Gastroesophageal sphincter (tissue), 4 donors: ENCODE measurements at regions not wholly inside any gene's neighbourhood (a gene's known extent, or its start where the extent isn't known, plus 50 kb on each side); places are given as distances from the start of the nearest gene placed in this dataset.

Source experiments
- ATAC-seq: fragments of 150-250 bp; one replicate; pipeline ENCODE4 v1.9.1; 2016; ENCODE audit warnings: mild to moderate bottlenecking, moderate library complexity
- H3K27ac ChIP-seq, 4 donors: fragments of 200-600 bp; sonication (generic) in 3 of 4; 1 replicate in 3 of 4; 2 replicates in 1 of 4; pipeline ENCODE4 v1.5.1; 2016 to 2019
- H3K27me3 ChIP-seq: fragments of 200-600 bp; sonication (generic); one replicate; pipeline ENCODE4 v1.5.1; 2019
- H3K36me3 ChIP-seq, 2 donors: fragments of 200-600 bp; sonication (generic); one replicate each; pipeline ENCODE4 v1.5.1; 2019; ENCODE audit warnings: control low read depth in 1 of 2
- H3K4me1 ChIP-seq, 3 donors: fragments of 200-600 bp; sonication (generic); 1 replicate in 2 of 3; 2 replicates in 1 of 3; pipeline ENCODE4 v1.5.1; 2016 to 2019; ENCODE audit warnings: control low read depth in 2 of 3
- H3K4me3 ChIP-seq, 2 donors: fragments of 200-600 bp; sonication (generic); one replicate each; pipeline ENCODE4 v1.5.1; 2019; ENCODE audit warnings: mild to moderate bottlenecking in 1 of 2, moderate library complexity in 1 of 2
- H3K9me3 ChIP-seq, 3 donors: fragments of 200-600 bp; sonication (generic); one replicate each; pipeline ENCODE4 v1.5.1; 2017 to 2019; ENCODE audit warnings: control low read depth in 2 of 3
- EP300 ChIP-seq: sonication (generic); formaldehyde crosslinking; IDR thresholded peaks from one replicate; pipeline ENCODE4 v1.6.1; 2017; ENCODE audit warnings: antibody characterized with exemption, mild to moderate bottlenecking
- POLR2A ChIP-seq, 2 donors: fragments of 450-650 bp; IDR thresholded peaks; one replicate each; pipeline ENCODE4 v1.6.1; 2017; ENCODE audit warnings: antibody characterized with exemption in 2 of 2, mild to moderate bottlenecking in 2 of 2, moderate library complexity in 1 of 2
- POLR2AphosphoS5 ChIP-seq: sonication (generic); formaldehyde crosslinking; IDR thresholded peaks from one replicate; pipeline ENCODE4 v1.6.1; 2017; ENCODE audit warnings: antibody characterized with exemption
- WGBS, 2 donors: methylation state at CpG; one replicate each; pipeline ENCODE4 v1.1.5; 2018; ENCODE audit warnings: low coverage in 1 of 2; 5-methylcytosine and 5-hydroxymethylcytosine counted together
- TF ChIP-seq, protein P1 (sequence below), 4 experiments: fragments of 200-600 bp in 2 of 4; fragments of 450-650 bp in 2 of 4; sonication (generic) in 1 of 4; IDR thresholded peaks; one replicate each; pipeline ENCODE4 v1.5.1; 2017 to 2019; ENCODE audit warnings: antibody characterized with exemption in 4 of 4, mild to moderate bottlenecking in 2 of 4, moderate library complexity in 2 of 4

DNA sequence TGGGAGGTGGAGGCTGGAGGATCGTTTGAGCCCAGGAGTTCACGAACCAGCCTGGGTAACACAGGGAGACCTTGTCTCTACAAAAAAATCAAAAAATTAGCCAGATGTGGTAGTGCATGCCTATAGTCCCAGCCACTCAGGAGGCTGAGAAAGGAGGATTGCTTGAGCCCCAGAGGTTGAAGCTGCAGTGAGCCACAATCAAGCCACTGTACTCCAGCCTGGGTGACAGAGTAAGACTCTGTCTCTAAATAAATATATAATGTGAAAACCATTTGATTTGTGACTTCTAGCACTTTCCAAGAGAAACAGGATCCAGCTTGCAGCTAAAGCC, 459.1 kb downstream of the SOX9 start:
- TF ChIP-seq POLR2AphosphoS5 (no peak), EP300 (no peak), POLR2A (IDR thresholded peaks at IDR 0.05) (no peak)
- TF ChIP-seq, protein P1, sequence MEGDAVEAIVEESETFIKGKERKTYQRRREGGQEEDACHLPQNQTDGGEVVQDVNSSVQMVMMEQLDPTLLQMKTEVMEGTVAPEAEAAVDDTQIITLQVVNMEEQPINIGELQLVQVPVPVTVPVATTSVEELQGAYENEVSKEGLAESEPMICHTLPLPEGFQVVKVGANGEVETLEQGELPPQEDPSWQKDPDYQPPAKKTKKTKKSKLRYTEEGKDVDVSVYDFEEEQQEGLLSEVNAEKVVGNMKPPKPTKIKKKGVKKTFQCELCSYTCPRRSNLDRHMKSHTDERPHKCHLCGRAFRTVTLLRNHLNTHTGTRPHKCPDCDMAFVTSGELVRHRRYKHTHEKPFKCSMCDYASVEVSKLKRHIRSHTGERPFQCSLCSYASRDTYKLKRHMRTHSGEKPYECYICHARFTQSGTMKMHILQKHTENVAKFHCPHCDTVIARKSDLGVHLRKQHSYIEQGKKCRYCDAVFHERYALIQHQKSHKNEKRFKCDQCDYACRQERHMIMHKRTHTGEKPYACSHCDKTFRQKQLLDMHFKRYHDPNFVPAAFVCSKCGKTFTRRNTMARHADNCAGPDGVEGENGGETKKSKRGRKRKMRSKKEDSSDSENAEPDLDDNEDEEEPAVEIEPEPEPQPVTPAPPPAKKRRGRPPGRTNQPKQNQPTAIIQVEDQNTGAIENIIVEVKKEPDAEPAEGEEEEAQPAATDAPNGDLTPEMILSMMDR (IDR thresholded peaks at IDR 0.05), result no peak
- Histone ChIP-seq H3K9me3 (no peaks in the 10 kb centered on the region), H3K4me3 (no peak overlapping the region), H3K27ac (no peak overlapping the region), H3K27me3 (peaks cover 26% of the 10 kb centered on the region), H3K4me1 (no peaks in the 10 kb centered on the region), H3K36me3 (no peaks in the 10 kb centered on the region)
- no peak for ATAC-seq
- WGBS, 2 donors, result 83% methylated on average over 1 of the region's 2 CpGs; no CpG with 5 or more reads in 1 of the 2 donors

- no peaks in the 10 kb centered on the region for H3K4me1 ChIP-seq
- TF ChIP-seq, protein P1 (IDR thresholded peaks at IDR 0.05), result no peak
- TF ChIP-seq POLR2A (IDR thresholded peaks at IDR 0.05) (no peak), POLR2AphosphoS5 (no peak), EP300 (no peak)
- H3K36me3 ChIP-seq, result no peaks in the 10 kb centered on the region
- ATAC-seq, result no peak
- no peaks in the 10 kb centered on the region for H3K9me3 ChIP-seq
- H3K4me3 ChIP-seq, result no peak overlapping the region
- H3K27ac ChIP-seq, result no peak overlapping the region
- WGBS, 2 donors, result 51 to 62% methylated on average over 6 to 10 of the region's 11 CpGs
- H3K27me3 ChIP-seq, result peaks cover 25% of the 10 kb centered on the region
Measured at GRCh38 chr17:72580321-72581127, 459.7 kb downstream of the SOX9 start.

DNA sequence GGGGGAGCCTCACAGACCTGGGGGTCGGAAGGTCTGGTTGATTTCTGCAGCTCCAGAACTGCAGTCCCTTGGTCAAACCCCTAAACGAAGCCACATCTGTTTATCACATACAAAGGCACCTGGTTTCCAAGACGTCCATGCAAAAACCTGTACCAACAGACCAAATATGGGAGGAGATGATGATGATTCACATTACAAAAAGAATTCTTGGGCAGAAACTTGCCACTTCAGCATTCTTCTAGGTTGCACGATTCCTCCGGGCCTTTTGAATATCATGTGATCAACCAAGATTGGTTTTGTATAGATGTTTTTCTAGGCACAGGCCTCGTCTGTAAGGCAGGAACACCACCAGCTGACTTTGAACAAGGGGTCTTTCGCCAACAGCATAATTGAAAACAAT, 466.3 kb downstream of the SOX9 start:
- H3K27me3 ChIP-seq, result peaks cover 65% of the 10 kb centered on the region
- 73 to 88% methylated on average over 4 to 6 of the region's 7 CpGs for WGBS, 2 donors
- no peaks in the 10 kb centered on the region for H3K36me3 ChIP-seq
- no peak overlapping the region for H3K27ac ChIP-seq
- peaks cover 0 to 13% (median 2%) of the 10 kb centered on the region in 3 donors for H3K4me1 ChIP-seq
- ATAC-seq, result no peak
- H3K4me3 ChIP-seq, result no peak overlapping the region
- TF ChIP-seq EP300, result no peak
- no peak for TF ChIP-seq POLR2AphosphoS5
- TF ChIP-seq, protein P1 (IDR thresholded peaks at IDR 0.05), result no peak
- TF ChIP-seq POLR2A (IDR thresholded peaks at IDR 0.05), result no peak
- no peaks in the 10 kb centered on the region for H3K9me3 ChIP-seq

DNA sequence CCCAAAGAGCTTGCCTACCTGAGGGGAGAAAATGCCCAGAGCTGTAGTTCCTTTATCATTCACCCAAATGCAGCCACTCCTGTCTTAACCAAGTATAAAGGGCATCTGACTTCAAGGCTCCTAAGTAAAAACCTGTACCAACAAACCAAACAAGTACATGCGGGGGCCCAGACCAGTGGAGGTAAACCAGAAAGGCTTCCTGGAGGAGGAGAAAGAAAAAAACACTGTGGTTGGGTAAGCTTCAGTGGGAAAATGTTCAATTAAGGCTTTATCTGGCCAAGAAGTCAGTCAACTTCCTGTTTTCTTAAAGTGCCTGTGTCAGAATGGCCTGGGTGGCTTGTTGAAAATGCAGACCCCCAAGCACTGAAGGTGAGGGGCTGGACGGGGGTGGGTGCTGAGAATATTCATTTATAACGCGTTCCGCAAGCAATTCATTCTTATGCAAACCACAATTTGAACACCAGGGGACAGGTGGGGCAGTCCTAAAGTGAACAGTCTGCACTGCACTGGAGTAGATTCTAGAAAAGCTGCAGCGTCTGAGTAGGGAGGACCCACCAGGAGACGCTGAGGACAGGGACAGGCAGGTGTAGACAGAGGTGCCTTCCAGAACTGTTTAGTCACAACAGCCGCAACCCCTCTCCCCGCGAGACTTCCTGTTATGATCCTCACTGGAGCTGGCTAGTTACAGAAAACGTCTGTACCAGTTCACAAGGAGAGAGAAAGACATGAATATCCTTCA, 467.1 kb downstream of the SOX9 start:
- Histone ChIP-seq H3K4me3 (no peak overlapping the region), H3K27me3 (peaks cover 69% of the 10 kb centered on the region), H3K9me3 (no peaks in the 10 kb centered on the region), H3K27ac (no peak overlapping the region), H3K36me3 (no peaks in the 10 kb centered on the region), H3K4me1 (peaks cover 0 to 21% (median 4%) of the 10 kb centered on the region in 3 donors)
- 26% methylated on average over 10 of the region's 11 CpGs for WGBS, 2 donors
- TF ChIP-seq POLR2A (IDR thresholded peaks at IDR 0.05), result no peak
- no peak for ATAC-seq

- 34 to 42% methylated on average over 6 to 7 of the region's 7 CpGs for WGBS, 2 donors
Measured at GRCh38 chr17:72588561-72588960, 467.7 kb downstream of the SOX9 start.

More at GRCh38 chr17:72588561-72588960, 467.7 kb downstream of the SOX9 start:
- H3K9me3 ChIP-seq, result no peaks in the 10 kb centered on the region
- no peak for ATAC-seq
- H3K27ac ChIP-seq, result no peak overlapping the region
- H3K4me1 ChIP-seq, result peaks cover 0 to 22% (median 4%) of the 10 kb centered on the region in 3 donors
- peaks cover 74% of the 10 kb centered on the region for H3K27me3 ChIP-seq
- TF ChIP-seq POLR2AphosphoS5, result no peak
- H3K36me3 ChIP-seq, result no peaks in the 10 kb centered on the region
- H3K4me3 ChIP-seq, result no peak overlapping the region
